HG03135 (cell line): ENCODE measurements at regions not wholly inside any gene's neighbourhood (a gene's known extent, or its start where the extent isn't known, plus 50 kb on each side); places are given as distances from the start of the nearest gene placed in this dataset.
A peak's percentile ranks its signal among the peaks of the same experiment; 100 is the strongest.
"Not testable (repeated sequence)": the region's sequence is repeated elsewhere in the genome, so short reads cannot be mapped to it uniquely, and the experiment has no call there.

Experiments used
- ATAC-seq: cut with Tn5 transposase; IDR thresholded peaks from one replicate; pipeline ENCODE4 v1.9.1; 2021; ENCODE audit warnings: mild to moderate bottlenecking, moderate library complexity; ENCODE audit not compliant: unreplicated experiment

- ATAC-seq, result no peak
These were observed 908.0 kb upstream of the SORCS1 start for GRCh38 chr10:108072466-108072865.

DNA sequence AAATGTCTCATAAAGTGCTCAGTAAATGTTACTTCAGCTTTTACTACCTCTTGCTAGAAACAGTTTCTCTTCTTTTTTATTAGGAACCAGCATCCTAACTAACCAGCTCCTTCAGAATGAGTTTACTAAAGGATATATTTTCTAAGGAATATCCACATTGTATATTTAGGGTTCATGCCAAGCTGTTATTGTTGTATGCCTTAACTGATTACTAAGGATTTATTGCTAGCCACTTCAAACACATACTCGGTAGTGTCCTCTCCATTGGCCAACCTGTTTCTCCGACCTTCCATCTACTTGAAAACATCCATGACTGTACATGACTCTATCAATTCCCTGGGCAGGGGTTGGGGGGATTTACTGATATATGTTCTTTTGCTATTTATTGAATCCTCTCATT, 906.3 kb upstream of the SORCS1 start:
- no peak for ATAC-seq

DNA sequence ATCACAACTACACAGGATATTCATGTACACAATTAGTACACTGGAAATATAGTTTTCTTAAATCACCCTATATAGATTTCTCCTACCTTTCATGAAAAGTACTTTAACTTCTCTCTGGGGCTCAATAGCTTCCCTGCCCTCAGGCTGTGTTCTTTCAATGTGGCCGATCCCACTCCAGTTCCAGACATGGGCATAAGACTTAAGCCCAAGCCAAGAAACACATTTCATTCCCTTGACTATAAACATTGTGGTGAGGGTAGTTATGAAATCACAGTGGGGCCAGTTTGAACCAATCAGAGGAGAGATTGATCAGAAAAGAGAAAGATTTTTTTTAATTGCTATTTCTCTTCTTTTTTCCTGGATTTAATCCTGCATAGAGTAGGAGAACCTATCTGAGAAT, 904.6 kb upstream of the SORCS1 start:
- no peak for ATAC-seq

DNA sequence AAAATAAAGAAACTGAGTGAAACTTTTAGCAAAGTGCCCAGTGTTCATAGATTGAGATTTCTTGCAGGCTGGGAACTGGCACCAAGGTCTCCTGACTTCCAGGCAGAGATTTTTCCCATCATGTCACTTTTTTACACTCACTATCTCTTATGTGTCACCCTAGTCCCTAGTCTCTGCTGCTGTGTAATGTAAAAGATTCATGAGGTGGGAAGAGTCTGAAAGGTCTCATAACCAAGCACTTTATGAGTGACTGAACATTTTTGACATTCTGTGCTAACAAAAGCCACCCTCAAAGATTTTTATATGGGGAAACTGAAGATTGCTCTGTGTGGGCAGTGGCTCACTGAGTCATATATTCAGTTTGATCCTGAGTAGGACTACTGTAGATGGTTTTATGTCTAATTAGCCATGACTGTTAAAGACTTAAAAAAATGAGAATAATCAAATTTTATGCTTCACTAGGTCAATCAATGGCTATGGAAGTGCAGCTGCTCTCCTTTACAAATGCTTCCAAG, 900.3 kb upstream of the SORCS1 start:
- ATAC-seq, result no peak

- ATAC-seq, result no peak
These were observed 895.7 kb upstream of the SORCS1 start for GRCh38 chr10:108060246-108060645.

- ATAC-seq, result no peak
These were observed 891.0 kb upstream of the SORCS1 start for GRCh38 chr10:108055506-108055905.

GRCh38 chr10:108052981-108053380, 888.5 kb upstream of the SORCS1 start:
- ATAC-seq, result no peak

DNA sequence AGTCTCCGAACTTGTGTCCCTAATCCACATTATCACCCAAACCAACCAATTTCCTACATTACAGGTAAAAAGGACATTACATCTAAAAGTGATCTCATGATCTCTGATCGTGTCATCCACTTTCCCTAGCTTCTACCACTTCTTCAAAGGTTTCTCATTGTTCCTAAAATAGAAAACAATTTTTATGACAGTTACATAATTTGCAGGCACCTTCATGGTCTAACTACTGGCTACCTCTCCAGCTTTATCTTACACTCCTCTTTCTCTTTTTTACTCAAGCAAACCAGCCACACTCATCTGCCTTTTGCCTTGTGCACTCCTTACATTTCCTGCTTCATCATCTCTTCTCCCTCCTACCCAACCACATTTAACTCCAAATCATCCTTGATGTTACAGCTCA, 886.7 kb upstream of the SORCS1 start:
- no peak for ATAC-seq

GRCh38 chr10:108050626-108051025, 886.1 kb upstream of the SORCS1 start:
- ATAC-seq, result no peak

- no peak for ATAC-seq
These were observed 885.2 kb upstream of the SORCS1 start for GRCh38 chr10:108049668-108050067.

- no peak for ATAC-seq
These were observed 884.4 kb upstream of the SORCS1 start for GRCh38 chr10:108048898-108049297.

DNA sequence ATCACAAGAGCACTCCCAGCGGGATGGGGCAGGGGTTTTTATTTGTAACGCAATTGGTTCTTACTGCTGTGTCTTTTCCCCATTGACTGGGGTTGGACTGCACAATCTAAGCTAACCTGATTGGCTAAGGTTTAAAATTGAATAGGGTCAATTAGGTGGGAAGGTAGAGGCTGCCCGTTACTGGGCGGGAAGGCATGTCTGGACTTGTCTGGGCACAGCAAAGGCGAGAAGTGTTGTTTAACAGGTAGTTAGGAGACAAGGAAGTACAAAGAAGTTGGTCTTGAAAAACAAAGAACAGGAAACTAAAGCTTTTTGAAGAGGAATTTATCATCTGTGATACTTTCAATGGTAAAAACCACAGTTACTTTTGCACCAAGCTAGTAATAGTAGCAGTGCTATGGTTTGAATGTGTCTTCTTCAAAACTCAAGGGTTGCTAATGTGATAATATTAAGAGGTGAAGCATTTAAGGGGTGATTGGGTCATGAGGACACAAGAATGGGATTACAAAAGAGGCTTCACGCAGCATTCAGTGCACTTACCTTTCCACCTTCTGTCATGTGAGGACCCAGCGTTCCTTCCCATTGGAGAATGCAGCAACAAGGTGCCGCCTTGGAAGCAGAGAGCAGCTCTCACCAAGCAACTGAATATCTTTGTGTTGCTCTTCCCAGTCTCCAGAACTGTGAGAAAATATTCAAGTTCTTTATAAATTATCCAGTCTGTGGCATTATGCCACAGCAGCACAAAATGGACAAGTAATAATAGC, 875.5 kb upstream of the SORCS1 start:
- ATAC-seq, result no peak

DNA sequence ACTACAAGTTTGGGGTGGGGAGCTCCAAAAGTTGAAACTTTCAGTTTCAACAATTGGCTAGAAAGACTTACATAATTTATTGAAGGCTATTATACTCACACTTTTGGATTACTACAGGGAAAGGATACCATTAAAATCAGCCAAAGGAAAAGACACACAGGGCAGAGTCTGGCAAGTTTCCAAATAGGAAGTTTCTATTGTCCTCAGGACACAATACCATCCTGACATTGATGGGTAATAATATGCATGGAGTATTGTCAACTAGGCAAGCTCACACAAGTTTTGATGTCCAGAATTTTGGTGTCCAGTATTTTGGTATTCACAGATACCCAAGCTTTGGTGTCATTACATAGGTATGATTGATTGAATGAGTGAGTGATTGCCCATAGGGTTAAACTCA, 872.6 kb upstream of the SORCS1 start:
- ATAC-seq, result no peak

GRCh38 chr10:108036265-108036664, 871.8 kb upstream of the SORCS1 start:
- no peak for ATAC-seq

DNA sequence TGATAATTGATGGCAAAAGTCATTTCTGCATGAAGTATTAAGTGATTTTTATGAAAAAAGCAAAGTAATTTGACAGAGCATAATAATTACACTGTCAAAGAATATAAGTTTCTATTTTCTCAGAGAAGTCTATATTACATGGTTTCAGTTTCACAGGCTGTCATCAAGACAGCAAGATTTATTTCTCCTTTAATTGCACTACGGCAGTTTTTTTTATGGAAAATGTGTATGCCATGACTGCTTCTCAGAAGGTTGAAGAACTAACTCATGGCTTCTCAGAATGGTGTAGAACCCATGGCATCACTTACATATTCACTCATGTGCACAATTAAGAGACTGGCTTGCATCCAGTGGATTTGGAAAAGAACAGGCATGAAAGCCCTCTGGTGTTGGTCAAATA, 870.3 kb upstream of the SORCS1 start:
- ATAC-seq, result no peak

DNA sequence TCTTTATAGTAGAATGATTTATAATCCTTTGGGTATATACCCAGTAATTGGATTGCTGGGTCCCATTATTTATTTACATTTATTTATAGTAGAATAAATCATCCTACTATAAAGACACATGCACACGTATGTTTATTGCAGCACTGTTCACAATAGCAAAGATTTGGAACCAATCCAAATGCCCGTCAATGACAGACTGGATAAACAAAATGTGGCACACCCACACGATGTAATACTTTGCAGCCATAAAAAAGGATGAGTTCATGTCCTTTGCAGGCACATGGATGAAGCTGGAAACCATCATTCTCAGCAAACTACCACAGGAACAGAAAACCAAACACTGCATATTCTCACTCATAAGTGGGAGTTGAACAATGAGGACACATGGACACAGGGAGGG, 869.0 kb upstream of the SORCS1 start:
- ATAC-seq, result not testable (repeated sequence)

- ATAC-seq, result no peak
These were observed 867.0 kb upstream of the SORCS1 start for GRCh38 chr10:108031505-108031904.

DNA sequence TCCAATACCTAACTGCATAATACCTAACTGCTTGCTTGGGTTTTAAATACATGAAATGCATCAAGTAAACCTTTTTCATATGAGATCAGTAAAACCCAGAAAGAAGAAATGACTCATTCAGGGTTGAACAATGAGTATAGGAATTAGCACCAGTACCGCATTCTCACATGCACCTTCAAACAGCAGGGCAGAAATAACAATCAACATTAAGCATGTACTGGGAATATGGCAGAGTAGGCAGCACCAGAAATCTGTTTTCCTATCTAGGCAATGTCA, 850.3 kb upstream of the SORCS1 start:
- ATAC-seq, result peak; percentile 67

GRCh38 chr10:108014145-108014901, 849.8 kb upstream of the SORCS1 start:
- ATAC-seq, result no peak

DNA sequence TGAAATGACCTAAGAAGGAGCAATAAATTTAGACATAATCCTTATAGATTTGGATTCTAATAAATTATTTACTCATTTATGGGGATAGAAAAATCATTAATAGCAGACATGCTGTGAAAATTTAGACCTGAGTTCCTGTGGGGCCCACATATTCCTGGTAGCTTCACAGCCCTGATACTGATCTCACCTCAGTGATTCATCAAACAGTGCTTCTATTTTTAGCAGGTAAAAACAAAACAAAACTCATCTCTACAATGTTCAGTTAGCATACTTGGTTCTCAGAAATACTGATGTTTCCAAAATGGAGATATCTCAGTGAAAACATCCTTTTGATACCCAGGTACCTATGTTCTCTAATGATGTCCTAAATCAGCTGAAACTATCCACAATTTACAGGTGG, 841.1 kb upstream of the SORCS1 start:
- ATAC-seq, result no peak

GRCh38 chr10:108003576-108003975, 839.1 kb upstream of the SORCS1 start:
- no peak for ATAC-seq

- ATAC-seq, result no peak
These were observed 838.6 kb upstream of the SORCS1 start for GRCh38 chr10:108003061-108003460.
